ENCODE measurements at regions not wholly inside any gene's neighbourhood (a gene's known extent, or its start where the extent isn't known, plus 50 kb on each side); places are given as distances from the start of the nearest gene placed in this dataset.

GRCh38 chr2:63788071-63788470 is 53.6 kb upstream of the UGP2 start:
- Histone ChIP-seq H3K79me2 (ENCODE audit: insufficient read depth) (no peaks in the 10 kb centered on the region), H3K9ac (no peak overlapping the region), H3K4me1 (ENCODE audit: control insufficient read depth in 1 of 2, insufficient read depth in 2 of 2, low read depth in 1 of 2, low read length in 1 of 2) (peaks cover 5 to 18% of the 10 kb centered on the region in 2 experiments), H2AFZ (ENCODE audit: low read depth) (no peak overlapping the region), H3K27me3 (ENCODE audit: insufficient read depth) (no peaks in the 10 kb centered on the region), H4K20me1 (ENCODE audit: insufficient read depth) (no peaks in the 10 kb centered on the region), H3K36me3 (replicated peaks in 1 of 2; ENCODE audit: control insufficient read depth in 1 of 2, insufficient read depth in 2 of 2, low read length in 1 of 2) (peaks cover 0 to 3% of the 10 kb centered on the region in 2 experiments), H3F3A (replicated peaks; ENCODE audit: insufficient read depth) (peaks cover 29% of the 10 kb centered on the region), H3K27ac (ENCODE audit: low read depth in 2 of 2, low read length in 1 of 2) (peak overlapping the region in 1 of 2 experiments; percentile 51; a peak in 2 of 4 replicates), H3K4me3 (ENCODE audit: low read depth in 2 of 2, low read length in 1 of 2) (no peak overlapping the region), H3K9me2 (no peaks in the 10 kb centered on the region), H3K9me3 (no peaks in the 10 kb centered on the region), H3K4me2 (no peak overlapping the region)
- 0 out of 4 replicates have a peak, but pooled peaks of 1 of the 2 experiments have one; percentile 9 for TF ChIP-seq EP300 (IDR thresholded peaks at IDR 0.05; ENCODE audit: borderline replicate concordance in 1 of 2, low read depth in 1 of 2, low read length in 1 of 2)
- peak; percentile 52; the same call in 1 of the 2 replicates for TF ChIP-seq PBX3 (IDR thresholded peaks at IDR 0.05)
- TF ChIP-seq USF2 (IDR thresholded peaks at IDR 0.05; ENCODE audit: borderline replicate concordance, low read depth, low read length): no peak
- TF ChIP-seq FOSL2 (IDR thresholded peaks at IDR 0.05; ENCODE audit: borderline replicate concordance, low read depth): peak; percentile 58; the same call in 1 of the 2 replicates
- no peak for TF ChIP-seq SMC3 (IDR thresholded peaks at IDR 0.05; ENCODE audit: low read depth, low read length)
- TF ChIP-seq JUND (IDR thresholded peaks at IDR 0.05): peak; percentile 61
- no peak for TF ChIP-seq GATA2 (CRISPR knock-in tag; IDR thresholded peaks at IDR 0.05)
- TF ChIP-seq TCF12 (IDR thresholded peaks at IDR 0.05): peak; percentile 54
- CTCF ChIA-PET: interaction anchor here (0.7 to 1.0 kb wide), 2 partner anchors 10 to 303 kb away, joined by 3 to 4 read pairs; no protein-coding TSS in a partner anchor
- DNase-seq: no peak
- 30% methylated on average over 3 of the region's 3 CpGs for WGBS (ENCODE audit: low lambda C conversion rate)
- POLR2A ChIA-PET: no interaction called here

GRCh38 chr2:63789338-63790020 is 52.2 kb upstream of the UGP2 start:
- H3K79me2 ChIP-seq (ENCODE audit: insufficient read depth): no peaks in the 10 kb centered on the region
- H3K4me3 ChIP-seq (ENCODE audit: low read depth in 2 of 2, low read length in 1 of 2): no peak overlapping the region
- H4K20me1 ChIP-seq (ENCODE audit: insufficient read depth): no peaks in the 10 kb centered on the region
- CTCF ChIA-PET: no interaction called here
- H2AFZ ChIP-seq (ENCODE audit: low read depth): no peak overlapping the region
- H3K9me2 ChIP-seq: no peaks in the 10 kb centered on the region
- H3K27ac ChIP-seq (ENCODE audit: low read depth in 2 of 2, low read length in 1 of 2): peak overlapping the region; percentile 64 to 76; a peak in 3 of 4 replicates
- H3K27me3 ChIP-seq (ENCODE audit: insufficient read depth): no peaks in the 10 kb centered on the region
- H3F3A ChIP-seq (replicated peaks; ENCODE audit: insufficient read depth): peaks cover 31% of the 10 kb centered on the region
- WGBS (ENCODE audit: low lambda C conversion rate): 71% methylated on average over 5 of the region's 5 CpGs
- peak overlapping the region; percentile 51; the same call in 1 of the 2 replicates for H3K4me2 ChIP-seq
- POLR2A ChIA-PET: no interaction called here
- DNase-seq: no peak
- peaks cover 5 to 18% of the 10 kb centered on the region in 2 experiments for H3K4me1 ChIP-seq (ENCODE audit: control insufficient read depth in 1 of 2, insufficient read depth in 2 of 2, low read depth in 1 of 2, low read length in 1 of 2)
- no peaks in the 10 kb centered on the region for H3K9me3 ChIP-seq
- H3K36me3 ChIP-seq (replicated peaks in 1 of 2; ENCODE audit: control insufficient read depth in 1 of 2, insufficient read depth in 2 of 2, low read length in 1 of 2): peaks cover 0 to 3% of the 10 kb centered on the region in 2 experiments
- H3K9ac ChIP-seq: no peak overlapping the region
- TF ChIP-seq CTCF (IDR thresholded peaks at IDR 0.05): no peak
- TF ChIP-seq FOSL2 (IDR thresholded peaks at IDR 0.05; ENCODE audit: borderline replicate concordance, low read depth): peak; percentile 40; the same call in 1 of the 2 replicates
- TF ChIP-seq EP300 (IDR thresholded peaks at IDR 0.05; ENCODE audit: borderline replicate concordance in 1 of 2, low read depth in 1 of 2, low read length in 1 of 2): 0 out of 4 replicates have a peak, but pooled peaks of 1 of the 2 experiments have one; percentile 28
- TF ChIP-seq YY1 (IDR thresholded peaks at IDR 0.05; ENCODE audit: low read depth): no peak
- TF ChIP-seq CHD2 (IDR thresholded peaks at IDR 0.05; ENCODE audit: low read length, partially characterized antibody): no peak
- TF ChIP-seq POLR2AphosphoS5 (IDR thresholded peaks at IDR 0.05; ENCODE audit: low read depth, low read length): peak; percentile 33; the same call in 1 of the 2 replicates
- no peak for TF ChIP-seq RXRA (IDR thresholded peaks at IDR 0.05; ENCODE audit: borderline replicate concordance, low read depth)
- TF ChIP-seq USF2 (IDR thresholded peaks at IDR 0.05; ENCODE audit: borderline replicate concordance, low read depth, low read length): no peak
- TF ChIP-seq IRF3 (IDR thresholded peaks at IDR 0.05; ENCODE audit: low read depth, low read length): no peak
- no peak for TF ChIP-seq MEF2A (IDR thresholded peaks at IDR 0.05; ENCODE audit: borderline replicate concordance, low read depth)
- TF ChIP-seq GABPA (IDR thresholded peaks at IDR 0.05; ENCODE audit: low read depth): no peak
- TF ChIP-seq JUND (IDR thresholded peaks at IDR 0.05): no peak; the same call in 1 of the 2 replicates
- TF ChIP-seq RFX5 (IDR thresholded peaks at IDR 0.05; ENCODE audit: low read length): no peak
- no peak for TF ChIP-seq MXI1 (IDR thresholded peaks at IDR 0.05; ENCODE audit: low read depth, low read length)
- TF ChIP-seq MAX (IDR thresholded peaks at IDR 0.05; ENCODE audit: low read depth): no peak

Measured in SK-N-SH (cell line).